Astrocyte of the hippocampus (primary cell): ENCODE measurements at regions not wholly inside any gene's neighbourhood (a gene's known extent, or its start where the extent isn't known, plus 50 kb on each side); places are given as distances from the start of the nearest gene placed in this dataset.
A peak's percentile ranks its signal among the peaks of the same experiment; 100 is the strongest.

Experiments used
- DNase-seq: peaks from one replicate; pipeline ENCODE4 v3.0.0; 2011; ENCODE audit warnings: low read depth, low spot score

DNA sequence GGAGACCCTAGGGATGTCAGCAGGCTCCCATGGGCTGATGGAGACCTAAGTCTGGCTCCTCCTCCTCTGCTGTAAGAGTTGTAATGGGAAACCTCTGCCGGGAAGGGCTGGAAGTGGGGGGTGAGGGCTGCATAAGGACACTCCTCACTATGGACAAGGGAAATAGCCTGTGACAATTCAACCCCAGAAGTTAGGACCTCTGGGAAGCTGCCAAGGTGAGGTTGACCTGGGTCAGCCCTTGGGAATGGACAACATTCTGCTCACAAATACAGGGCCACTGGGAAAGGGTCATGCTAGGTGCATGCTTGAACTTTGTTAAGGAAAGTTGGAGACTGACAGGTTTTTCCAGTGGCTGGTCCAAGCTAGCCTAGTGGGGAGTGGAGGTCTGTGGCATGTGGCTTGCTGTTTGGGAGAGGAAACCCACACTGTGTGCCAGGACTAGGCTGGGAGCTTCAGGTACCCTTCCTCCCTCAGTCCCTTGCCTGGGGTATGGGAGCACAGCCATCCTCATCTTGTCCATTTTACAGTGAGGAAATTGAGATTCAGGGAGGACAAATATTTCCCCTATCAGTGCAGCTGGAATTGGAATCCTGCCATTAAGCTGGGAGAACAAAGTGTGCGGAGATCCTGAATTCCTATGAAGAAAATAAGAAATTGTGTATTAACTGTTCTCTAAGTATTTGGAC lies 190.4 kb downstream of the SALL1 start:
- DNase-seq: no peak

DNA sequence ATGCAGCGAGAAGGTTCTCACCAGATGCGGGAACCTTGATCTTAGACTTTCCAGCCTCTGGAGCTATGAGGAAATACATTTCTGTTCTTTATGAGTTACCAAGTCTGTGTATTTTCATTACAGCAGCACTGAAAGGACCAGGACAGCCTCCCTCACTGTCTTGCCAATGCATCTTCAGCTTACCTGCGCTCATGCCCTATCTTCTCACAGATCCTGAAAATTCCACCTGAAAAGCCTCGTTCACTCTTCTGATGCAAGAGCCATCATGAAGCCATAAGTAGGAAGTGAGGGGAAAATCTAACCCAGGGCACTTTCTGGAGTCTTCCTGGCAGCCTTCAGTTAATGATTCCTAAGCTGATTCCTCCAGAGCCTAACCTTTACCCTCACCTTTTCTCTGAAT lies 194.0 kb downstream of the SALL1 start:
- DNase-seq: no peak

DNA sequence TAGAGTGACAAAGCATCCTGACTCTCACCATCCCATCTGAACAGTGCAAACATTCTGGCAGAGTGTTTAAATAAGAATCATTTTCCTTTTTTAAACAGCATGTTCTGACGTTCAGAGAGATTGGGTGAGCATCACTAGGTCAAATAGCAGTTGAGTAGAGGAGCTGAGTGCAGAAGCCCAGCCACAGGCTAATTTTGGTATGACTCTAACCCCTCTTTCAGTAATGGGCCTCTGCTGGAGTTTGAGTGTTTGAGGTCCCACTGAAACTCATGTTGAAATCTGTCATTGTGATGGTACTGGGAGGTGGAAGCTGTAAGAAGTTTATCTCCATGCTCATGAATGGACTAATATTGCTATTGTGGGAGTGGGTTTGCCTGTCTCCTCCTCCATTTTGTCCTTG lies 194.4 kb downstream of the SALL1 start:
- no peak for DNase-seq

DNA sequence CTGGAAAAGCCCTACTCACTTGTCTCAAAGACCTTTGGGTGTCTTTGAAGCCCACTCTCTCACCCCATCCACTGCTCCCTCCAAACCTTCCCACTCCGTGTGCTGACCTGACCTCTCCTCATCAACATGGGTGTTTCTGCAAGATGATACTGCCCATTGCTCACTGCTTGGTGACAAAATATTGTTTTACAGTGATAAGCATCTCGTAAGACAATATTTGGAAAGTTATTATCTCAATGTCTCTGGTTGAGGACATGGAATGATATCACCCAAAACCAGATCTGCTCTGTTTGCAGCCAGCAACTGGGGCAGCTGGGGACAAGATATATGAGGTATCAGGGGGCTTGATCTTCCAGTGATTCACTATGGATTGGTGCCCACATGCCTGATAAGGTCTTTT lies 195.8 kb downstream of the SALL1 start:
- DNase-seq: no peak

DNA sequence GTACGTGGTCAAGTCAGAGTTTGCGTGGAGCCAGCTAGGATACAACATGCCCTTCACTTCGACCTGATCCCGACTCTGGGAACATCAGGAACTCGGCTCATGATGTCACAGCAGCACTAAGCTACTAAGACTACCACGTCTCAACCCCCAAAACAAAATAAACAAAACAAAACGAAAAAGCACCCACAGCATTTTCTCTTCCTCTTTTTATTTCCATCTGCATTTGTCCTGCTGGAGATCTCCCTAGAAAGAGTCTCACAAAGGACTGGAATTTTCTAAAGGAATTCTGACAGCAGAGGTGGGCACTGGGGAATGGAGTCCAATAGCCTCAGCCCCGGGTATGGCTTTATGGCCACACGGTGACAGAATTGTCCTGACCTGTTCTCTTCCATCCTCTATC lies 196.6 kb downstream of the SALL1 start:
- DNase-seq: no peak

DNA sequence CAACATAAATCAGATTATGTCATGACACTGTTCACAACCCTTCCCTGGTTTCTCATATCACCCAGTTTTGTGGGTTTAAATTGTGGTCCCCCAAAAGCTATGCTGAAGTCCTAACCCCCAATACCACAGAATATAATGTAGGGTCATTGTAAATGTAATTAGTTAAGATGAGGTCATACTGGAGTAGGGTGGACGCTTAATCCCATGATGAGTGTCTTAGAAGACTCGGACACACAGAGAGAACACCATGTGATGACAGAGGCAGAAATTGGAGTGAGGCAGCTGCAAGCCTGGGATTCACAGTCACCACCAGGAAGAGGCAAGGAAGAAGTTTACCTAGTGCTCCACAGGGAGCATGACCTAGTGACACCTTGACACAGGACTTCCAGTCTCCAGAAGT lies 197.8 kb downstream of the SALL1 start:
- no peak for DNase-seq

DNA sequence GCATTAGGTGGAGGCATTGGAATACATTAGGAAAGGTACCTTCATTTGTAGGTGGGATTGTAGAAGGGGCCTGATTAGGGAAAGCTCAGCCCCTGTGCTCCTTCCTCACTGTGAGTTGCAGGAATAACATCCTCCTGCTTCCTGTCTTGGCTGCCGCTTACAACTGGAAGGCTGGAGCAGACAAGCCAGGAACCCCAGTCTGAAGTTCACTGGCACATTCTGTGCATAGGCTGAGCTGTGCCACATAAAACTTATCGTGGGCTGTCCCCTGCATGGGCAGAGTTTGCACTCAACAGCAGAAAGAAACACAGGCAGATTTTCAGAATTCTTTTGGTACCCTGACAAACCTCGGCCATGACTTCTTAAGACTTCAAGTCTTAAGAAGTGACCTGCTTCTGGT lies 200.1 kb downstream of the SALL1 start:
- no peak for DNase-seq

DNA sequence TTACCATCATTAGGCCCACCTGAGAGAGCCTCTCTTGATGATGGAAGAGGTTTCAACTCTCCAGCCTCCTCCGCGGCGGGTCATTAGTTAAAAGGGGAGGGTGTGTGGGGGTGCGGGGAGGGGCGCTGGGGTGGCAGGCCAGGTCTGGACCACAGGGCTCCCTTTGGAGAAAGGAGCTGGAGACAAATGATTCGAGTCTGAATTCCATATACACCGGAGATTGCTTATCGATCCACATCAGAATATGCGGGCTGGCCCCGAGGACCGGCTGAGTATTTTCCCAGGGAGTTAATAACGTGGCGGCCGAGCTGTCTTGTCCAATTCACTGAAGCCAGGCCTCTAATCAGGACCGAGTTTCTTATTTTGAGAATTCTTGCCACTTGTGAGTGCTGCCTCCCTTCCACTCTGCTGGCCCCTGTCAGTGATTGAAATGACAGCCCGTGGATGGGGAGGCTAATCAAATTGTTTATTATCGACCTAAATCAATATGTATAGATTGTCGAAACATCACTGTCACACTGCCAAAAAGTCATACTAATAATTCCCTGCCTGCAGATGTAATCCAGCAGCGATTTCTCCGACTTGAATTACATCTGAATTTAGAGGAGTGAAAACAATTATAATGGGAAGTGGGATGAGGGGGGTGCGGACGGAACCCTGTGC lies 202.7 kb downstream of the SALL1 start:
- DNase-seq: no peak

DNA sequence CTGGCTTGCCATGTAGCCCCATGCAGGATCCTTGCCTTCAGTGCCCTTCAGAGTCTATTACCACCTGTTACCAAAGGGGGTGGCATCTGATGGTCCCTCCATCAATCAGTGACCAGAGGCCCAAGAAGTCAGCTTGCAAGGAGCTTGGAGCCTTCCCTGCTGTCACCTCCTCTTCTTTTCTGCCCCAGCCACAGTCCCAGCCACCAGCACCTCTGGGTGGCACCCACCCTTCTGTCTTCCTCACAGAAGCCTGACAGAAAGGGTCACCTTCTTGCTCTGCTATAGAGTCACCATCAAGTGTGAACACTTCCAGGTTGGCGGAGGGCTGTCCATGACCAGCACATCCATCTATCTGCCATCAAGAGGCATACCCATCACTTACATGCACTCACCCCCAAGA lies 203.2 kb downstream of the SALL1 start:
- no peak for DNase-seq

DNA sequence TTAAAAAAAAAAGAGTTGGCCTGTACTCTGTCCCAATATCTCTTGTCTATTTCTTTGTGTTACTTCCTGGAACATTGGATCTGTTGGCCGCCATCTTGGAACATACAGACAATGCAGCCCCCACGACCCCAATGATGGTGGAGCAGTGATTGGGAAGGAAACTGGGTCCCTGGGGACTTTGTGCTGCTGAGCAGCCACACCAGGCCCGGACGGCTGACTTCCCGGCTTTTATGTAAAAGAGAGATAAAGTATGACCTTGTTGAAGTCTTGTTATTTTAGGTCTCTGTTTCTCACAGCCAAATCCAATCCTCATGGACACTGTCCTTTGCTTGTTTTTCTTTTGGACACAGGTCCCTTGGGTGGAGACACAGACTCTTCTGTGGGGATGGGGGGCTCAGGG lies 204.5 kb downstream of the SALL1 start:
- no peak for DNase-seq

DNA sequence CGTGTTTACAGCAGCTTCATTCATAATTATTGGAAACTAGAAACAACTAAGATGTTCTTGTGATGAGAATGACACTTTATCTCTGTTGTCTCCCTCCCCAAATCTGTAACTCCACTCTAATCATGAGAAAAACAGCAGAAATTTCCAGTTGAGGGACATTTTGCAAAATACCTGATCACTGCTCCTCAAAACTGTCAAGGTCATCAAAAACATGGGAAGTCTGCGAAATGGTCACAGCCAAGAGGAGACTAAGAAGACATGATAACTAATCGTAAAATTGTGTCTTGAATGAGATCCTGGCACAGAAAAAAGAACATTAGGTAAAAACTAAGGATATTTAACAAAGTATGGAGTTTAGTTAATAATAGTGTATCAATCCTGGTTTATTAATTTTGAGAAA lies 204.2 kb downstream of the CYLD start:
- no peak for DNase-seq

DNA sequence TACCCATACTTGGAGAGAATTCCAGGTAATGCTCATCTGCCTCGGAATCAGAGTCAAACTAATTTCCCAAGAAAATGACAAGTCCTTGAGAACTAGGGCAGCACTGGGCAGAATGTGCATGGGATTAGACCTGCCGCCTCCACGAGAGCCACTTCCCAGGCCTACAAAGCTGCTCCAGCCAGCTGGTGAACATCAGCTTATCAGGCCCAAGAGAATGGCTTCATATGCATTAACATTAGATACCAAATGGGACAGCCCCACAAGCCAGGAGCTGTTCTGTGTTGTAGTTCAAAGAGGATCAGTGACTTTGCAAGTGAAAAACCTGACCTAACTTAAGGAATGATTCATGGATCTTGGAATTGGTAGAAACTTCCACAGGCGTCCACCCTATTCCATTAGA lies 203.3 kb downstream of the CYLD start:
- DNase-seq: no peak

DNA sequence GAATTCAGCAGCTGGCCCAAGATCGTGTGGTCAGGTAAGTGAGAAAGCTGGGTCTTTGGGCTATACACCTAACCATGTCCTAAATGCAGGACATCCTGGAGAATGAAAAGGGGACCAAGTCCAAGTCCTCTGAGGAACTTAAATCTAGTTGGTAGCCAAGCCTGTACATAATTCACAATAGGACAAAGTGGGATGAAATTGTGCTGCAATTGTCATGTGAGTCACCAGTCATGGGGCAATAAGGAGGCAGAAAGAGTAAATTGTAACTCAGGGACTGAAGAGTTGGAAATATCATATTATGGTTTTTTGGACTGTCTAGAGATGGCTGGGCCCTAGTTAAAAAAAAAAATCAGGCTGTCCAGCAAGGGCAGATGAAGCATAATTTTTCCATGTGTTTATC lies 202.6 kb downstream of the CYLD start:
- no peak for DNase-seq

DNA sequence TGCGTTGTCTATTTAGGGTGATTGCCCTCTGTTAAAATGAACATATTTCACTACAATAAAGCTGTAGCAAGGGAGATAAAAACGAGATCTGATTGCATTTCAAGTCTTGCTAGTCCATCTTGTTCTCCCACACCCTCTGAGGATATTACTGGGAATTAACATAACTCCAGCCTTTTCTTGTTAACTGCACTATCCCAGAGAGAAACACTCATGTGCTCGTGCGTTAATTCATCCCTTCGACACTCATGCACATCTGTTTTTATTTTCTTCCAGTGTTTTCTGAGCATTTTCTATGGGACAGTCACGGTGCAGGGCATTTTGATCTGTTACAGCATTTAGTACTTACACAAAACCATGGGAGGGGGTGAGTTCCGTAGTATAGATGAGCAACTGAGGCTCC lies 202.1 kb downstream of the CYLD start:
- no peak for DNase-seq

DNA sequence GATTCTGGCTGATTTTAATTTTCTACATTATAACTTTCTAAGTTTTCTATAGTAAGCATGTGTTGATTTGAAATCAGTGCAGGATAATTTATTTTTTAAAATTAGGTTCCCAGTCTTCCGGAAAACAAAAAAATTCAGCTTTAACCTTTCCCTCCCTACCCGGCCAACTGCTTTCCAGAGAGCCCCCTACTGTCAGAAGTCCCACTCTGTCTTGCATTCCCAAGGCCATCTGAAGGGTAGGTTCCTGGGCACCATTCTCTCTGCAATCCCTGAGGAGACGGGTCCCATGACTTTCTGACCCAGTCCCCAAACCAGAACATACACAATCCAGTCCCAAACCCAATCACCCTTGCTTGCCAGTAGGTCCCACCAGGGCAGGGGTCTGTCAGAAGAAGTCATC lies 200.3 kb downstream of the CYLD start:
- no peak for DNase-seq

DNA sequence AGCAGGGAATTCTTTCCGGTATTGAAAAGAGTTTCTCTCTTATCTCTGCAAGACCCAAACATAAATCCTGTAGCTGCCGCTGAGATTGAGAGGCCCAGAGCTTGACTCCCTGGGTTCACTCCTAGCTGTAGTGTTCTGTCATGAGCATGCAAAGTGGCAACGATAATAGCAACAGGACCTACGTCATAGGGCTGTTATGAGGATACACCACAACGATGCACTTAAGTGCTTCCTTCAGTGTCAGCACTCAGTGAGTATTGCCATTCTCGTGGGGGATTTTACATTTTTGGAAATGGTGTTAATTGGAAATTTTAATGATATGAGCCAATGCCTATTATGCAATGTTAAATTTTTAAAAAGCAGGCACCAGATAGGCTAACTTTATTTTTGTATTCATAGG lies 199.8 kb downstream of the CYLD start:
- DNase-seq: no peak

DNA sequence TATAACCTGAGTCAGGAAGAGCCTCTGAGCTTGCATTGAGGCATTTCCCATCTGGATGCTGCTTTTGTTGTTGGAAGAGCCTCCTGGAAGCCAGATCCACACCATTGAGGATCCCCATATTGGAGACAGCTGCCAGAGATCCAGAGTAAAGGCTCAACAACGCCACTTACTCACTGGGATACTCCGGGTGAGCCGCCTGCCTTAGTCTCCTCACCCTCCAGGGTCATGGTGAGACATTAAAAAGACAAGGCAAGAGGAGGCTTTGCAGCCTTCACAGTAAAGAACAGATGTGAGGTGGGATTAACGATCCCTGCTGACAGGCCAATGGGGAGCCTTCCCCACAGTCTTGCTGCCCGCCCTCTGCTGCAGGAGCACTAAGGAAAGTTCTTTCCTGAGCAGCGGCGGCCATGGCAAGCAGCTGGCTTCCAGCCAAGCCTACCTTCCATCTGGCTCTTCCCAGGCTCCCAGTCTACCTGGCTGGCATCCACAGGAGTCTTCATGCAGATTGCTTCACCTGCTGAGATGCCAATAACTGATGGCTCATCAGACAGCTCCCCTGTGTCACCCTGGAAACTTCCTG lies 198.5 kb downstream of the CYLD start:
- DNase-seq: no peak

DNA sequence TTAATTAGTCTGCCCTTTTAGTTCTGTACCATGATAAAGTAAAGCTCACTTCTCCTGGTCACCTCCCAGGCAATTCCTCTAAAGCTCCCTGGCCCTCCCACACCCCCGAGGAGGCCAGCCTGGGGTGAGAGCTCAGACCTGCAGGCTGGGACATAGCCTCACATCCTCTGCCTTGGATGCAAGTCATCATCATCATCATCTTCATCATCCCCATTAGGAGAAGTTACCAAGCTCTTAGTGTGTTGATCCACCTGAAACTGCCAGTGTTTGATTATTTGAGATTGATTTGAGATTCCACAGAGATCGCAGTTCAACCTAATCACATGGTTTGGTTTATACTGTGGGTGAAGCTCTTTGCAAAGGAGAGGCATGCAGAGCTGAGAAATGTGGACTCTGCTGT lies 197.5 kb downstream of the CYLD start:
- no peak for DNase-seq

DNA sequence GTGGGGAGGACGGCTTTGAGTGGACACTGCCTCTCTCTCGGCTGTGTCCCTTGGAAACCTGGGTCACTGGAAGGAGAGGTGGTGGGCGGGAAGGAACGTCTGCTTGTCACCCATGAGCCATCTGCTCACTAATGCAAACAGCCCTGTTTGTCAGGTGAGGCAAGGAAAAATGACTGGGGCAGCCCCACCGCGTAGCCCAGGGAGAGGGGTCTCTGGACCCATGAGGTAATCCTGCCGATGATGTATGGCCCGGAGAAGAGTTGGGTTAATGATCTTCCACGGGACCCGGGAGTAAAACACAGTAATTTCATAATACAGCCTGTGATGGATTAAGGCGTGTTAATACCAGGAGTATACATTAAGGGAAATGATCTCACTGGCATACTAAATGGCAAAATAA lies 197.0 kb downstream of the CYLD start:
- DNase-seq: no peak

DNA sequence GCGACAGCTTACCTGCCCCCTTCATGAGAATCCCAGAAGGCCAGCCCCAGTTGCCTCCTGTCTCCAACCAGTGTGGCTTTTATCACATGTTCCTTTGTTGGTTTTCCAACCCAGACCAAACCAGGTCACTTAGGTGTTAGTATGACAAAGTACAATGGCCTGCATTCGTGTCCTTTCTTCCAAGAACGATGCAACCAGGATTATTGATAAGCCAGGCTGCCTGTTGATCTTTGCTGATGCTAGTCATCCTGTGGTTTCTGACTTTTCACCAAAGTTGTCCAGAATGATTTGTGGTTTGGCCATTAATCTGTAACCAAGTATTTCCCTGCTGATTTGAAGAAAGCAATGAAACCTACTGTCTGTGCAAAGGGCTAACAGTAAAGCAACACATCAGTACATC lies 191.4 kb downstream of the CYLD start:
- peak; percentile 53 for DNase-seq

DNA sequence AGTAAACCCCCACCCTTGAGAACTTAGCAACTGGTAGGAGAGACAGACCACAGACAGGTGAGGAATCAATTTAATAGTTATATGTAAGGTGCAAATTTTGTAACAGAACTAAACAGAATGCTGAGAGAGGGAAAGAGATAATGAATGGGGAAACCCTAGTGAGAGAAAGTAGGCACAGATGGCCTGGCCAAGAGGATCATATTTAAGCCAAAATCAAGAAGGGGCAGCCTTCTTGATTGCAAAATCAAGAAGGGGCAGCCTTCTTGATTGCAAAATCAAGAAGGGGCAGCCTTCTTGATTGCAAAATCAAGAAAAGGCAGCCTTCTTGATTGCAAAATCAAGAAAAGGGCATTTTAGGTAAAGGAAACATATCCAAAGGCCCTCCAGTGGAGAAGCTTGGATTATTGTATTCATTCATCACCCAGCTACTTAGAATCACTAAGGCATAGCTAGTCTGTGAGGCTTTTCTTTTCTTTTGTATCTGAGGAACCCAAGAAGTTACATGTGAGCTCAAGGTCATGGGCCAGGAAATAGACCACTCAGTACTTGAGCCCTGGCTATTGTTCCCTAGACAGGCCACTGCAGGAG lies 190.6 kb downstream of the CYLD start:
- DNase-seq: no peak

DNA sequence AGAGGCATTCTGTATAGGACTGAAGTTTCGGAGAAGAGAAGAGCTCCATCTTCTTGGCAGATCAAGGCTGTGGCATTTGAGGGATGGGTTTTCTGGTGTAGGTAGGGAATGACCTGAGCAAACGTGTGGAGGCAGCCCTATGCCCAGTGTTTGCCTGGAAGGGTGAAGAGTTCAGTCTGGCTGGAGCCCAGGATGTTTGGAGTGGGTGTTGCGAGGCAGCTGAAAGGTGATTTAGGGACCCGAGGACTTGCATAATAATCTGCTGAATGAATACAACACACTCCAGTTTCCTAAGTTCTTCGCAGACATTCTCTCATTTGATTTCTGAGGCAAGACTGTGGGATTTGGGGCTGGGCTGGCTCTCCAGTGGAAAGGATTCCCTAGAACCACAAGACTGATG lies 186.2 kb downstream of the CYLD start:
- DNase-seq: no peak

DNA sequence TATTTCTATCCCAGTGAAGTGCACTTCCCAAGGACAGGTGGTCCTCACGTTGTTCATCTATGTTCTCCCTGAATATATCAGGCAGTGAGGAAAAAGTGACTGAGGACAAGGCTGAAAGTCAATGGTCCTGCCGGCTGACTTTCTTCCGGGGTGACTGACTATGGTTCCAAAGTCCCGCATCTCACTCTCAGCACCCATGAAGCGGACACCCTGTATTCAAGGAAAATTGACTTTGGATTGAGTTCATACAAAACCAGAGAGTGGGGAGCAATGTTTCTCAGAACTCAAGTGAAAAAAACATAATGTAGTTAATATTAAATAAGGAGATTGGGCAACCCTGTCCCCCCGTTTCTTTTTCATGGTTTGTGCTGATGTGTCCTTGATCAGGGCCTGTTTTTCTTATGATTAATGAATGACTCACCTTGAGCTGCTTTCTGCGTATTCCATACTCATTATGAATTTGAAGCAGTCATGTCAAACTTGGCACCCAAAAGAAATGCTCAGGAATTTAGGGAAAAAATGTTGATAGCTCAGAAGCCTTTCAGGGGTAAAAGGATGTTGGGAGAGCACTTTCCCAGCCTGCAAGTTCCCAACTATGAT lies 184.0 kb downstream of the CYLD start:
- peak; percentile 43 for DNase-seq
